HepG2 (cell line): ENCODE measurements at regions not wholly inside any gene's neighbourhood (a gene's known extent, or its start where the extent isn't known, plus 50 kb on each side); places are given as distances from the start of the nearest gene placed in this dataset.

ENCODE experiments used
- CTCF ChIP-seq: sonication (generic); formaldehyde crosslinking; IDR thresholded peaks from 2 replicates; pipeline ENCODE4 v1.5.0; 2020; ENCODE audit warnings: mild to moderate bottlenecking, missing genetic modification reagents, moderate library complexity
- GLI4 ChIP-seq: sonication (generic); formaldehyde crosslinking; IDR thresholded peaks from 2 replicates; pipeline ENCODE4 v1.5.1; 2020; ENCODE audit warnings: missing genetic modification reagents, mild to moderate bottlenecking, moderate library complexity, borderline replicate concordance
- GTF2F1 ChIP-seq: fragments of 150-350 bp; IDR thresholded peaks from 2 replicates; pipeline ENCODE4 v1.6.1; 2014; ENCODE audit warnings: low read length
- HDAC2 ChIP-seq: sonication (generic); formaldehyde crosslinking; IDR thresholded peaks from 2 replicates; pipeline ENCODE4 v1.4.0; 2020; ENCODE audit warnings: missing genetic modification reagents
- ONECUT2 ChIP-seq: sonication (generic); formaldehyde crosslinking; IDR thresholded peaks from 2 replicates; pipeline ENCODE4 v1.4.0; 2020; ENCODE audit warnings: missing genetic modification reagents
- ZBTB40 ChIP-seq, 2 experiments: fragments of 450-650 bp in 1 of 2; sonication (generic) in 1 of 2; formaldehyde crosslinking in 1 of 2; IDR thresholded peaks; 2 replicates each; pipeline versions ENCODE4 v1.6.1 to v1.8.0; 2016 to 2022; ENCODE audit warnings: antibody characterized with exemption in 1 of 2, mild to moderate bottlenecking in 1 of 2, missing genetic modification reagents in 1 of 2
- ZFX ChIP-seq: sonication (generic); formaldehyde crosslinking; IDR thresholded peaks from 2 replicates; pipeline ENCODE4 v1.4.0; 2020; ENCODE audit warnings: mild to moderate bottlenecking, low read depth, missing genetic modification reagents, moderate library complexity

GRCh38 chr5:107005161-107005560 is 665.6 kb downstream of the EFNA5 start:
- TF ChIP-seq CTCF (CRISPR knock-in tag) (no peak), GLI4 (CRISPR knock-in tag) (no peak), ZBTB40 (IDR thresholded peaks at IDR 0.05) (no peak), ZBTB40 (CRISPR knock-in tag; IDR thresholded peaks at IDR 0.05) (no peak), GTF2F1 (no peak), ZFX (CRISPR knock-in tag) (no peak), HDAC2 (no peak), ONECUT2 (no peak)
